ENCODE measurements at regions not wholly inside any gene's neighbourhood (a gene's known extent, or its start where the extent isn't known, plus 50 kb on each side); places are given as distances from the start of the nearest gene placed in this dataset.

GRCh38 chr14:41277450-41277849 lies 329.2 kb upstream of the LRFN5 start:
- TF ChIP-seq MXI1 (conservative IDR thresholded peaks at IDR 0.05; ENCODE audit: poor library complexity, severe bottlenecking) (no peak), SMC3 (conservative IDR thresholded peaks at IDR 0.05; ENCODE audit: poor library complexity) (no peak), TAF1 (IDR thresholded peaks at IDR 0.05; ENCODE audit: low read depth) (no peak), RAD21 (conservative IDR thresholded peaks at IDR 0.05) (no peak), POLR2AphosphoS5 (IDR thresholded peaks at IDR 0.05) (no peak), EZH2 (IDR thresholded peaks at IDR 0.05; ENCODE audit: borderline replicate concordance, insufficient read depth, low read length, poor library complexity, severe bottlenecking) (no peak), CTCF (IDR thresholded peaks at IDR 0.05; ENCODE audit: poor library complexity, severe bottlenecking) (no peak), REST (IDR thresholded peaks at IDR 0.05; ENCODE audit: borderline replicate concordance) (no peak), EP300 (conservative IDR thresholded peaks at IDR 0.05; ENCODE audit: poor library complexity, severe bottlenecking) (no peak)
- H3K27ac ChIP-seq (ENCODE audit: low read length) = no peak overlapping the region
- H2AFZ ChIP-seq (ENCODE audit: low read depth, low read length) = no peak overlapping the region
- no peaks in the 10 kb centered on the region for H3K36me3 ChIP-seq (ENCODE audit: insufficient read depth, low read length)
- H3F3A ChIP-seq (ENCODE audit: insufficient read depth, low read length, poor library complexity, severe bottlenecking) = no peaks in the 10 kb centered on the region
- H3K9me2 ChIP-seq (ENCODE audit: insufficient read depth, low read length) = no peaks in the 10 kb centered on the region
- no peaks in the 10 kb centered on the region for H3K27me3 ChIP-seq (ENCODE audit: insufficient read depth, low read depth, low read length)
- H3K9ac ChIP-seq (ENCODE audit: low read length) = no peak overlapping the region
- no peaks in the 10 kb centered on the region for H3K9me3 ChIP-seq (ENCODE audit: low read length)
- no peak overlapping the region for H3K4me2 ChIP-seq (ENCODE audit: low read length)
- no peak overlapping the region for H3K4me3 ChIP-seq (ENCODE audit: low read length)
- no peaks in the 10 kb centered on the region for H4K20me1 ChIP-seq (ENCODE audit: insufficient read depth)
- H3K79me2 ChIP-seq (replicated peaks; ENCODE audit: insufficient read depth, low read length) = no peaks in the 10 kb centered on the region

GRCh38 chr14:41257476-41257875 lies 349.2 kb upstream of the LRFN5 start:
- no peaks in the 10 kb centered on the region for H3K9me3 ChIP-seq (ENCODE audit: low read length)
- no peak for TF ChIP-seq MXI1 (conservative IDR thresholded peaks at IDR 0.05; ENCODE audit: poor library complexity, severe bottlenecking)
- TF ChIP-seq SMC3 (conservative IDR thresholded peaks at IDR 0.05; ENCODE audit: poor library complexity) = no peak
- no peak for TF ChIP-seq REST (IDR thresholded peaks at IDR 0.05; ENCODE audit: borderline replicate concordance)
- no peak for TF ChIP-seq RAD21 (conservative IDR thresholded peaks at IDR 0.05)
- TF ChIP-seq EZH2 (IDR thresholded peaks at IDR 0.05; ENCODE audit: borderline replicate concordance, insufficient read depth, low read length, poor library complexity, severe bottlenecking) = no peak
- no peak for TF ChIP-seq POLR2AphosphoS5 (IDR thresholded peaks at IDR 0.05)
- no peak for TF ChIP-seq CTCF (IDR thresholded peaks at IDR 0.05; ENCODE audit: poor library complexity, severe bottlenecking)
- no peak for TF ChIP-seq TAF1 (IDR thresholded peaks at IDR 0.05; ENCODE audit: low read depth)
- H3K79me2 ChIP-seq (replicated peaks; ENCODE audit: insufficient read depth, low read length) = no peaks in the 10 kb centered on the region
- H3K4me3 ChIP-seq (ENCODE audit: low read length) = no peak overlapping the region
- H3K9ac ChIP-seq (ENCODE audit: low read length) = no peak overlapping the region
- H2AFZ ChIP-seq (ENCODE audit: low read depth, low read length) = no peak overlapping the region
- H3F3A ChIP-seq (ENCODE audit: insufficient read depth, low read length, poor library complexity, severe bottlenecking) = no peaks in the 10 kb centered on the region
- no peak overlapping the region for H3K27ac ChIP-seq (ENCODE audit: low read length)
- no peaks in the 10 kb centered on the region for H4K20me1 ChIP-seq (ENCODE audit: insufficient read depth)
- H3K9me2 ChIP-seq (ENCODE audit: insufficient read depth, low read length) = no peaks in the 10 kb centered on the region
- H3K27me3 ChIP-seq (ENCODE audit: insufficient read depth, low read depth, low read length) = no peaks in the 10 kb centered on the region
- H3K36me3 ChIP-seq (ENCODE audit: insufficient read depth, low read length) = no peaks in the 10 kb centered on the region
- H3K4me2 ChIP-seq (ENCODE audit: low read length) = no peak overlapping the region

Measured in neural cell (in vitro differentiated cells).